ENCODE measurements at regions not wholly inside any gene's neighbourhood (a gene's known extent, or its start where the extent isn't known, plus 50 kb on each side); places are given as distances from the start of the nearest gene placed in this dataset.
A peak's percentile ranks its signal among the peaks of the same experiment; 100 is the strongest.
"Not testable (repeated sequence)": the region's sequence is repeated elsewhere in the genome, so short reads cannot be mapped to it uniquely, and the experiment has no call there.

GRCh38 chr5:126055348-126055729 is 367.9 kb upstream of the GRAMD2B start:
- no peak for DNase-seq (ENCODE audit: low spot score)

- DNase-seq (ENCODE audit: low spot score) = no peak
Observed at GRCh38 chr5:126056352-126056751, 366.9 kb upstream of the GRAMD2B start.

DNA sequence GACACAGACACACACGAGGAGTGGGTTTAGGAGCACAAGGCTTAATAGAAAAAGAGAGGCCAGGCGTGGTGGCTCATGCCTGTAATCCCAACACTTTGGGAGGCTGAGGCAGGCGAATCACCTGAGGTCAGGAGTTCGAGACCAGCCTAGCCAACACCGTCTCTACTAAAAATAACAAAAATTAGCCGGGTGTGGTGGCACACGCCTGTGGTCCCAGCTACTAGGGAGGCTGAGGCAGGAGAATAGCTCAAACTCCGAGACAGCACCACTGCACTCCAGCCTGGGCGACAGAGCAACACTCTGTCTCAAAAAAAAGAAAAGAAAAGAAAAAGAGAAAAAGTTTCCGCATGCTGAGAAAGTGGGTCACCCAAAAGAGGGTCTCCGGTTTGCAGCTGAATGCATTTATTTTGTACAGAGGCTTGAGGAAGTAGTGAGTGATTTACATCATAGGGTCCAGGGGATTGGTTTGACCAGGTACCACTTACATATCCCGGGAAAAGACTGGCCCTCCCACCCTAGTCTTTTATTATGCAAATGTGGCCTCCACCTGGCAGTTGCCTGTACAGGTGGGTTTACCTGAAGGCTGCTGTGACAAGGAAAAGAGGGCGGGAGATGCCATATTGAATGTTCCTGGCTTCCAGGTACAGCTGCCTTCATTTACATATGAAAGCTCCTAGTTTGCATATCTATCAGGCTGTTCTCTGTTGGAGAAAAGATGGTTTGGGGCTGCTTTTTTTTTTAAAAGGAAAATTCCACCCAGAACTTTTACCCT is 366.2 kb upstream of the GRAMD2B start:
- DNase-seq (ENCODE audit: low spot score) = no peak

- DNase-seq (ENCODE audit: low spot score) = not testable (repeated sequence)
Observed at GRCh38 chr5:126058392-126058791, 364.8 kb upstream of the GRAMD2B start.

DNA sequence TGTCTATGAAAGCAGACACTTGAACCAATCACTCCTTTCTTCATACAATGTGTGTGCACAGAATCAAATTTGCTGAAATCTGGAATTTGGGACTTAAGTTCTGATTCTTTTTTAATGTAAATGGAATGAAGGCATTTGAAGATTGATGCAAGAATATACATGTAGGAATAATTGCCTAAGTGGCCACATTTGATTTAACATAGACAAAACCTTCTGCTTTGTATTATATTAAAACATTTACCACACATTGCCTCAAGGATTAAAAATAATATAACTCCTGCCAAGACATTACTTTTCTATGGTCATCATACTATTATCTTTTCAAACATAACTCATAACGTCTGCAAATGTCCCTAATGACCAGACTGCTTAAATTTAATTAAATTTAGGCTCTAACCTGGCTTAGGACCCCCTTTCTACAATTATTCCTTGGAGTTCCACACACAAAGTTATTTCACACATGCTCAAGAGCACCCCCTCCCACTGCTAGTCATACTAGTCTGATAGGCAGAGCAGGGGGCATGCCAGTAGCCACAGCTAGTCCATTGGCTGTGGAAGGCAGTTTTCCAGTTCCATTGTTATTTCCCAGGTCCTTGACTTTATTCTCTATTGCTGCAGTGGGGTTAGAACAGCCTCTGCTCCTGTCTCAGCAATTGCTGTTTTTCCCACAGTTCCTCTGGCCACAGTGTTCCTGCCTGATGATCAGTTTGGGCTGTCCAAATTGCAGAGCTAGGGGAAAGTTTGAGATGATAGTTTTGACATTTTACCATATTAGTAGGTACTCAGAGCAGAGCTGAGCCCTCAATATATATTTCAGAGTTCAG is 360.6 kb upstream of the GRAMD2B start:
- DNase-seq (ENCODE audit: low spot score) = no peak

GRCh38 chr5:126065061-126065460 is 358.1 kb upstream of the GRAMD2B start:
- DNase-seq (ENCODE audit: low spot score) = no peak

DNA sequence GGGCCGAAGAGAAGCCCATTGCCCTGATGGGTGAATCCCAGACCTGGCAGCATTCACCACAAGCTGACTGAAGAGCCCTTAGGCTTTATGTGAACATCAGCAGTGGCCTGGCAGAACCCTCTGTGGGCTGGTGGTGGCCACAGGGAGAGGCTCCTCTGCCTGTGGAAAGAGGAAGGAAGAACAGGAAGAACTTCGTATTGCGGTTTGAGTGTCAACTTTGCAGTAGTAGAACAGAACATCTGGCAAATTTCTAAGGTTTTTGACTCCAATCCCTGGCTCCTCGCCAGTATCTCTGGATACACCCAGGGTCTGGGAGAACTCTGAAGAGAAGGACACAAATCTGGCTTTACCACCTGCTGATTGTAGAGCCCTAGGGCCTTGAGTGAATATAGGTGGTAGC is 356.4 kb upstream of the GRAMD2B start:
- no peak for DNase-seq (ENCODE audit: low spot score)

DNA sequence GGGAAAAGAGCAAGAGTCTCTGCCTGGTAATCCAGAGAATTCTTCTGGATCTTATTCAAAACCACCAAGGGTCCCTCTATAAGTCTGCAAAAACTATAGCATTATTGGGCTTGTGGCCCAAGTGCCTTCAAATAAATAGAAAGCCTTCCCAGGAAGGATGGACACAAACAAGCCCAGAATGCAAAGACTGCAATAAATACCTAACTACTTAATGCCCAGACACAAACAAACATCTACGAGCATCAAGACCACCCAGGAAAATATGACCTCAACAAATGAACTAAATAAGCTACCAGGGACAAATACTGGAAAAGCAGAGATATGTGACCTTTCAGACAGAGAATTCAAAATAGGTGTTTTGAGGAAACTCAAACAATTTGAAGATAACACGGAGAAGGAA is 355.8 kb upstream of the GRAMD2B start:
- DNase-seq (ENCODE audit: low spot score) = no peak

GRCh38 chr5:126069329-126069728 is 353.9 kb upstream of the GRAMD2B start:
- no peak for DNase-seq (ENCODE audit: low spot score)

DNA sequence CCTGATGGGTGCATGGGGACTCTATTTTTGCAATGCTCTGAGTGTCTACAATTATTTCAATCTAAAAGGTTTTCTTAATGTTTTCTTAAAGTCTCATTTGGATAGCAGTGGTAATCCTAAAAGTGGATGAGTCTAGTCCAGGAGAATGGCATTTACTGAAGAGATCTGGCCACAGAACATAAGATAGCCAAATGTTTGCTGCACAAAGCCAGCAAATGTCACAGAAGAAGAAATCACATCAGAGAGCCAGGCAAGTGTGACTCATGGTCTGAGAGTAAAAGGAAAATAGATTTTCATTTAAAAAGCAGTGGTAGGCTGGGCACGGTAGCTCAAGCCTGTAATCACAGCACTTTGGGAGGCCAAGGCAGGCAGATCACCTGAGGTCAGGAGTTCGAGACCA is 352.7 kb upstream of the GRAMD2B start:
- no peak for DNase-seq (ENCODE audit: low spot score)

DNA sequence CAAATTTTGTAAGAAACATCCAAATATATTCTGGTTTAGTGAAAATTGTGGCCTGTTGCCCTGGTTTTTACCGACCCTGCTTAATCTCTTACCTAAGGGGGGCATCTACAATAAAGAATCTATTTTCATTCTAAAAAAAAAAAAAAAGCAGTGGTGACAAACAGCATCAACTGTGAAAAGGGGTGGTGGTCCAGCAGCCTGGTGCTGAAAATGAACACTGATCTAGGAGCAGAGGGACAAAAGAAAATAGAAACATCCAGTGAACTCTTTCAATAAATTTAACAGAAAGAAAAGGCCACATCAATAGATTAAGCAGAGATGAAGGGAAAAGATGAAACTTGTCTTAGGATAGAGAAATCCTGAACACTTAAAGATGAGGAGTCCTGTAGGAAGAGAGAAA is 348.7 kb upstream of the GRAMD2B start:
- no peak for DNase-seq (ENCODE audit: low spot score)

DNA sequence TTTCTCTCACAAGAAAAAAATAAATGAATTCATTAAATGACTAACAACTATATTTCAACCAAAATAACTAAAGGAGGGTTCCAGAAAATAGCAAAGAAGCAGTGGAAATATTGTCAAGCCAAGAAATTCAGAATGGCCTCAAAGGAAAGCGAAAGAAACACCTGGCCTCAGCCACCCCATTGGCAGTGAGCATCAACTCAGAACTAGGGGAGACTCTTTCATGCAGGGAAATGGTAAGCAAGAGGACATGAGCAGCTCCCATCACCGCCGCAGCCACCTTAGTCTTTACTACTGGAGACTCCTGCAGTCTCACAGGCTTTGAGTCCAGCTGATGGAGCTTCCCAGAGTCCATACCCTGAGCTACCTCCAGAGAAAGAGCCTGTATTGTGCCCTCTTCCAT is 343.9 kb upstream of the GRAMD2B start:
- no peak for DNase-seq (ENCODE audit: low spot score)

DNA sequence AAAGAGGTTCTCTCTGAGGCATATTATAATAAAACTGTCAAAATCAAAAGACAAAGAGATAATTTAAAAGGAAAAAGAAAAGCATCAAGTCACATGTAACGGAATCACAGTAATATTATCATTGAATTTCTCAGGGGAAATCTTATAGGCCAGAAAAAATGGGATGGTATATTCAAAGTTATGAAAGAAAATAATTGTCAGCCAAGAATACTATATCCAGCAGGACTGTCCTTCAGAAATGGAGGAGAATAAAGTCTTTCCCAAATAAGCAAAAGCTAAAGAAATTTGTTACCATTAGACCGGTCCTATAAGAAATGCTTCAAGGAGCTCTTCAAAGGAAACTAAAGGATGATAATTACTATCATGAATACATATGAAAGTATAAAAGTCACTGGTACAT is 342.0 kb upstream of the GRAMD2B start:
- no peak for DNase-seq (ENCODE audit: low spot score)

GRCh38 chr5:126093041-126093440 is 330.2 kb upstream of the GRAMD2B start:
- no peak for DNase-seq (ENCODE audit: low spot score)

DNA sequence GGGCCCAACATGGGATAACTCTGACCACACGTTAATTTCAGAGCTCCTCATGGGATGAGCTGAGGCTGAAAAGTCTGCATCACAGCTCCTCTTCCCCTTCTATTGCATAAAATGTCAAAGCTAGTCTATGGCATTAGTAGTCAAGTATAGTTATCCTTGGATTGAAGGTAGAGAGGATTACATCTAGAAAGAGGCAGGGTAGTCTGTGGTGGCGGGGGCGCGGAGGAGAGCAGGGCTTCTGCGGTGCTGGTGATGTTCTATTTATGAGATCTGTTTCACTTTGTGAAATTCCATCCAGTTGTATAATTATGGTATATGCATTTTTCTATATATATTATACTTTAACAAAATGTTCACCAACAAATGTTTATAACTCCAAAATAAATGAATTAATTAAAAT is 329.5 kb upstream of the GRAMD2B start:
- no peak for DNase-seq (ENCODE audit: low spot score)

DNA sequence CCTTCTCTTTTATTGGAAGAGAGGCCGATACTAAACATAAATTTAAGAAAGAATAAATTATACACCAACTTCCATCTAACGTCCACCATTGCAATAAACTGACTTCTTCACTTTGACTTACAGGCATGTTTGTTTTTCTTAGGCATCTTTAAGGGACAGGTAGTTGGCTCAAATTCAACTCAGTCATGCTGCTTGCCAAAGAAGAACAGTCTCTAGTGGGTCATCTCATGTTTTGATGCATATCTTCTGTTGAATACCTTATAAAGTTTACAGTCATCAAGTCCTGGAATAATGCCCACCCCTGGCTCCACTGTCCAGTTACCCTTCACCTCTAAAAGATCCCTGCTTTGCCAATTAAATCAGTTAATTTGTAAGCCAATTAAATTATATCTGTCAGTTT is 328.2 kb upstream of the GRAMD2B start:
- DNase-seq (ENCODE audit: low spot score) = no peak

GRCh38 chr5:126096442-126097006 is 326.7 kb upstream of the GRAMD2B start:
- no peak for DNase-seq (ENCODE audit: low spot score)

- no peak for DNase-seq (ENCODE audit: low spot score)
Observed at GRCh38 chr5:126097876-126098275, 325.3 kb upstream of the GRAMD2B start.

DNA sequence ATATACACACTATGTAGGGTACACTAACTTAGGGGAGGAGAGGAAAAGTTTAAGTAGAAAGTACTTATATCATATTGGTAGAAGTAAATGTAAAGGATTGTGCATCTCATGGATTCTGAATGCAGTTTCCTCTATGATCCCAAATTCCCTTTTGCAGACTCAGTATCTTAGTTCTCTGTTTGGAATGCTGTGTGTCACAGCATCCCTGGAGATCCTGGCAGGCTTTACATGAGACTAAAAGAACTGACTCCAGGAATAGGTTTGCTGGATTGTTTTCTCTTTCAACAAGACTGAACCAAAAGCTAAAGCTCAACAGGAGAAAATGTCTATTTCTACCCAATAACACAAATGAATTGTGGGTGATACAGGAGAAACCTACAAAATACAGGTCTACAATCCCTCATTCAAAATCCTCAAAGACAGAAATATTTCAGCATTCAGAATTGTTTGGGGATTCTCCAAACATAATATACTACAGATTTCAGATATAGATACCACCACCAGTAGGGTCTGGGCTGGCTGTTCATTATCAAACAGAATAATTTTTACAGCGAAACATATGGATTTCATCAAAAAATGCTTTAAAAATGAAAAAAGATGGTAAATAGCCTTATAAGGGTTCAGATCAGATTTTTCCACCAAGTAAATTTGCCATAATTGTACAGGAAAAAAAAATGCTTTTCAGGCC is 324.7 kb upstream of the GRAMD2B start:
- peak; percentile 67 for DNase-seq (ENCODE audit: low spot score)

DNA sequence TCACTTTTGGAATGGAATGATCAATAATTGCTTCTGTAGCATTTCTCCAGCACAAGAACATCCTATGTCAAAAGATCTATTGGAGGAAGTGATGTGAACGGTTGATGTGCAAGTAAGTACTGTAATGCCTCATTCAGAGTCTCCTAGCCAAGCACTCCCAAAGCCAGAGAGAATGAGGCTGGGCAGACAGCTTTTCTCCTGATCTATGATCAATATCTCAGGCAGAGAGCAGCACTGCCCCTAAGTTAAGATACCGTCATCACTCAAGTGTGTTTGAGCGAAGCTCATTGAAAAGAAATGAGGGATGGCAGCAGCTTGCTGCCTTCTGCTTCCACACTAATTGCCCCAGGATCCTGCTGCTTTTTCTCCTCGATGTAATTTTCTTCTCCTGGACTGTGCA is 324.1 kb upstream of the GRAMD2B start:
- DNase-seq (ENCODE audit: low spot score) = no peak

DNA sequence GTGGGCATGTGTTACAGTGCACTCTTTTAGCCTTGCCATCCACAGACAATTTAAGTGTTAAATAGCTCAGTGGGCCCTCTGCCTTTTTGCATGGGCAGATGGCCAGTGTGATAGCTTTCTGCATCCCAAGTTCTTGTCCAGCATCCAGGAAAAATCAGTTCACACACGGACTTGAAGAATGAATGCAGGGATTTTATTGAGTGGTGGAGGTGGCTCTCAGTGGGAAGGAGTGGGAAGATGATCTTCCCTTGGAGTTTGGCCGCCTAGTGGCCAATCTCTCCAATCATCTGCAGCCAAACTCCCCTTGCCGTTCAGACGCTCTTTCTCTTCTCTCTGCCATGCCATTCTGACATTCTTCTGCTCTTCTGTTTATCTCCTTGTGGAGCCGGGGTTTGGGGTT is 322.4 kb upstream of the GRAMD2B start:
- DNase-seq (ENCODE audit: low spot score) = peak; percentile 6

GRCh38 chr5:126101901-126102300 is 321.3 kb upstream of the GRAMD2B start:
- DNase-seq (ENCODE audit: low spot score) = no peak

GRCh38 chr5:126103050-126103449 is 320.2 kb upstream of the GRAMD2B start:
- no peak for DNase-seq (ENCODE audit: low spot score)
